ENCODE measurements at regions not wholly inside any gene's neighbourhood (a gene's known extent, or its start where the extent isn't known, plus 50 kb on each side); places are given as distances from the start of the nearest gene placed in this dataset.
"Not testable (repeated sequence)": the region's sequence is repeated elsewhere in the genome, so short reads cannot be mapped to it uniquely, and the experiment has no call there.

GRCh38 chr11:35046681-35047080, 92.3 kb upstream of the CD44 start:
- peaks cover 0 to 13% of the 10 kb centered on the region in 2 donors for H3K4me1 ChIP-seq (ENCODE audit: control insufficient read depth in 1 of 2, insufficient read depth in 2 of 2, low read length in 2 of 2)
- H3K27ac ChIP-seq (ENCODE audit: low read length): no peak overlapping the region
- no peaks in the 10 kb centered on the region for H3K36me3 ChIP-seq (ENCODE audit: control insufficient read depth in 1 of 2, insufficient read depth in 2 of 2, low read length in 2 of 2)
- H3K9me3 ChIP-seq (ENCODE audit: control insufficient read depth in 1 of 2, low read length in 2 of 2): no peaks in the 10 kb centered on the region
- no peak overlapping the region for H3K4me3 ChIP-seq (ENCODE audit: low read depth in 1 of 2, low read length in 2 of 2)
- no peaks in the 10 kb centered on the region for H3K27me3 ChIP-seq (ENCODE audit: low read depth, low read length)

- Histone ChIP-seq H3K27ac (ENCODE audit: low read length) (no peak overlapping the region), H3K4me1 (ENCODE audit: control insufficient read depth in 1 of 2, insufficient read depth in 2 of 2, low read length in 2 of 2) (peaks cover 0 to 13% of the 10 kb centered on the region in 2 donors), H3K27me3 (ENCODE audit: low read depth, low read length) (no peaks in the 10 kb centered on the region), H3K9me3 (ENCODE audit: control insufficient read depth in 1 of 2, low read length in 2 of 2) (no peaks in the 10 kb centered on the region), H3K4me3 (ENCODE audit: low read depth in 1 of 2, low read length in 2 of 2) (no peak overlapping the region), H3K36me3 (ENCODE audit: control insufficient read depth in 1 of 2, insufficient read depth in 2 of 2, low read length in 2 of 2) (no peaks in the 10 kb centered on the region)
Observed at GRCh38 chr11:35047179-35047578, 91.8 kb upstream of the CD44 start.

- Histone ChIP-seq H3K4me3 (ENCODE audit: low read depth in 1 of 2, low read length in 2 of 2) (no peak overlapping the region), H3K9me3 (ENCODE audit: control insufficient read depth in 1 of 2, low read length in 2 of 2) (no peaks in the 10 kb centered on the region), H3K4me1 (ENCODE audit: control insufficient read depth in 1 of 2, insufficient read depth in 2 of 2, low read length in 2 of 2) (peaks cover 0 to 13% of the 10 kb centered on the region in 2 donors), H3K36me3 (ENCODE audit: control insufficient read depth in 1 of 2, insufficient read depth in 2 of 2, low read length in 2 of 2) (no peaks in the 10 kb centered on the region), H3K27me3 (ENCODE audit: low read depth, low read length) (no peaks in the 10 kb centered on the region), H3K27ac (ENCODE audit: low read length) (no peak overlapping the region)
Observed at GRCh38 chr11:35047769-35048168, 91.2 kb upstream of the CD44 start.

- not testable (repeated sequence) for H3K4me3 ChIP-seq (ENCODE audit: low read depth in 1 of 2, low read length in 2 of 2); H3K36me3 ChIP-seq (ENCODE audit: control insufficient read depth in 1 of 2, insufficient read depth in 2 of 2, low read length in 2 of 2); H3K27ac ChIP-seq (ENCODE audit: low read length); H3K9me3 ChIP-seq (ENCODE audit: control insufficient read depth in 1 of 2, low read length in 2 of 2); H3K27me3 ChIP-seq (ENCODE audit: low read depth, low read length)
- H3K4me1 ChIP-seq (ENCODE audit: control insufficient read depth in 1 of 2, insufficient read depth in 2 of 2, low read length in 2 of 2): peaks cover 0 to 13% of the 10 kb centered on the region in 2 donors
Observed at GRCh38 chr11:35048346-35048745, 90.6 kb upstream of the CD44 start.

GRCh38 chr11:35049859-35050531, 89.0 kb upstream of the CD44 start:
- no peaks in the 10 kb centered on the region for H3K27me3 ChIP-seq (ENCODE audit: low read depth, low read length)
- H3K36me3 ChIP-seq (ENCODE audit: control insufficient read depth in 1 of 2, insufficient read depth in 2 of 2, low read length in 2 of 2): no peaks in the 10 kb centered on the region
- no peaks in the 10 kb centered on the region for H3K9me3 ChIP-seq (ENCODE audit: control insufficient read depth in 1 of 2, low read length in 2 of 2)
- H3K27ac ChIP-seq (ENCODE audit: low read length): peak overlapping the region; percentile 18
- H3K4me1 ChIP-seq (ENCODE audit: control insufficient read depth in 1 of 2, insufficient read depth in 2 of 2, low read length in 2 of 2): peaks cover 0 to 13% of the 10 kb centered on the region in 2 donors
- no peak overlapping the region for H3K4me3 ChIP-seq (ENCODE audit: low read depth in 1 of 2, low read length in 2 of 2)

GRCh38 chr11:35050541-35050995, 88.4 kb upstream of the CD44 start:
- no peaks in the 10 kb centered on the region for H3K27me3 ChIP-seq (ENCODE audit: low read depth, low read length)
- peak overlapping the region; percentile 18 for H3K27ac ChIP-seq (ENCODE audit: low read length)
- H3K9me3 ChIP-seq (ENCODE audit: control insufficient read depth in 1 of 2, low read length in 2 of 2): no peaks in the 10 kb centered on the region
- H3K36me3 ChIP-seq (ENCODE audit: control insufficient read depth in 1 of 2, insufficient read depth in 2 of 2, low read length in 2 of 2): no peaks in the 10 kb centered on the region
- H3K4me3 ChIP-seq (ENCODE audit: low read depth in 1 of 2, low read length in 2 of 2): no peak overlapping the region
- H3K4me1 ChIP-seq (ENCODE audit: control insufficient read depth in 1 of 2, insufficient read depth in 2 of 2, low read length in 2 of 2): peaks cover 0 to 13% of the 10 kb centered on the region in 2 donors

GRCh38 chr11:35056391-35057093, 82.4 kb upstream of the CD44 start:
- no peak overlapping the region for H3K27ac ChIP-seq (ENCODE audit: low read length)
- no peaks in the 10 kb centered on the region for H3K4me1 ChIP-seq (ENCODE audit: control insufficient read depth in 1 of 2, insufficient read depth in 2 of 2, low read length in 2 of 2)

GRCh38 chr11:35057926-35058668, 80.9 kb upstream of the CD44 start:
- Histone ChIP-seq H3K27ac (ENCODE audit: low read length) (no peak overlapping the region), H3K36me3 (ENCODE audit: control insufficient read depth in 1 of 2, insufficient read depth in 2 of 2, low read length in 2 of 2) (no peaks in the 10 kb centered on the region), H3K9me3 (ENCODE audit: control insufficient read depth in 1 of 2, low read length in 2 of 2) (no peaks in the 10 kb centered on the region), H3K4me1 (ENCODE audit: control insufficient read depth in 1 of 2, insufficient read depth in 2 of 2, low read length in 2 of 2) (no peaks in the 10 kb centered on the region), H3K27me3 (ENCODE audit: low read depth, low read length) (no peaks in the 10 kb centered on the region), H3K4me3 (ENCODE audit: low read depth in 1 of 2, low read length in 2 of 2) (no peak overlapping the region)

More at GRCh38 chr11:35056391-35057093, 82.4 kb upstream of the CD44 start:
- no peak overlapping the region for H3K4me3 ChIP-seq (ENCODE audit: low read depth in 1 of 2, low read length in 2 of 2)
- no peaks in the 10 kb centered on the region for H3K9me3 ChIP-seq (ENCODE audit: control insufficient read depth in 1 of 2, low read length in 2 of 2)
- no peaks in the 10 kb centered on the region for H3K27me3 ChIP-seq (ENCODE audit: low read depth, low read length)
- no peaks in the 10 kb centered on the region for H3K36me3 ChIP-seq (ENCODE audit: control insufficient read depth in 1 of 2, insufficient read depth in 2 of 2, low read length in 2 of 2)

- no peaks in the 10 kb centered on the region for H3K9me3 ChIP-seq (ENCODE audit: control insufficient read depth in 1 of 2, low read length in 2 of 2)
- H3K4me3 ChIP-seq (ENCODE audit: low read depth in 1 of 2, low read length in 2 of 2): no peak overlapping the region
- H3K27ac ChIP-seq (ENCODE audit: low read length): no peak overlapping the region
- no peaks in the 10 kb centered on the region for H3K27me3 ChIP-seq (ENCODE audit: low read depth, low read length)
- H3K4me1 ChIP-seq (ENCODE audit: control insufficient read depth in 1 of 2, insufficient read depth in 2 of 2, low read length in 2 of 2): no peaks in the 10 kb centered on the region
- no peaks in the 10 kb centered on the region for H3K36me3 ChIP-seq (ENCODE audit: control insufficient read depth in 1 of 2, insufficient read depth in 2 of 2, low read length in 2 of 2)
Observed at GRCh38 chr11:35058669-35059434, 80.1 kb upstream of the CD44 start.

- Histone ChIP-seq H3K9me3 (ENCODE audit: control insufficient read depth in 1 of 2, low read length in 2 of 2) (no peaks in the 10 kb centered on the region), H3K27me3 (ENCODE audit: low read depth, low read length) (no peaks in the 10 kb centered on the region), H3K4me3 (ENCODE audit: low read depth in 1 of 2, low read length in 2 of 2) (no peak overlapping the region), H3K4me1 (ENCODE audit: control insufficient read depth in 1 of 2, insufficient read depth in 2 of 2, low read length in 2 of 2) (peaks cover 0 to 4% of the 10 kb centered on the region in 2 donors), H3K27ac (ENCODE audit: low read length) (no peak overlapping the region), H3K36me3 (ENCODE audit: control insufficient read depth in 1 of 2, insufficient read depth in 2 of 2, low read length in 2 of 2) (no peaks in the 10 kb centered on the region)
Observed at GRCh38 chr11:35061516-35062440, 77.2 kb upstream of the CD44 start.

Measured in muscle layer of duodenum (tissue), 2 donors.